ENCODE measurements at regions not wholly inside any gene's neighbourhood (a gene's known extent, or its start where the extent isn't known, plus 50 kb on each side); places are given as distances from the start of the nearest gene placed in this dataset.

DNA sequence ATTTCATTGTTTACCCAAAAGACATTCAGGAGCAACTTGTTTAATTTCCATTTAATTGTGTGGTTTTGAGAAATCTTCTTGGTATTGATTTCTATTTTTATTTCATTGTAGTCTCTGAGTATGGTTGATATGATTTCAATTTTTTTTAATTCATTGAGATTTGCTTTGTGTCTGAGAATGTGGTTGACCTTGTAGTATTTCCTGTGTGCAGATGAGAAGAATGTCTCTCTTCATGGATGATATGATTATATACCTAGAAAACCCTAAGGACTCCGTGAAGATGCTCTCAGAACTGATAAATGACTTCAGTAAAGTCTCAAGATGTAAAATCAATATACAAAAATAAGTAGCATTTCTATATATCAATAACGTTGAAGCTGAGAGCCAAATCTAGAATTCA is 202.4 kb upstream of the CDH9 start:
- Histone ChIP-seq H2BK120ac (replicated peaks; ENCODE audit: low read depth, low read length) (no peak overlapping the region), H4K20me1 (replicated peaks in 1 of 2; ENCODE audit: control insufficient read depth in 1 of 2, insufficient read depth in 2 of 2, low read length in 2 of 2) (no peaks in the 10 kb centered on the region), H3K4me2 (ENCODE audit: insufficient read depth in 1 of 2, low read depth in 2 of 2, low read length in 2 of 2) (no peak overlapping the region), H3K79me2 (ENCODE audit: control insufficient read depth in 1 of 2, insufficient read depth in 2 of 2, low read length in 2 of 2) (no peaks in the 10 kb centered on the region), H3K9ac (replicated peaks in 1 of 4; ENCODE audit: extremely low read depth in 1 of 4, low read depth in 3 of 4, low read length in 3 of 4) (no peak overlapping the region), H3K36me3 (ENCODE audit: control insufficient read depth in 2 of 4, insufficient read depth in 4 of 4, low read length in 3 of 4) (no peaks in the 10 kb centered on the region), H3K4ac (replicated peaks; ENCODE audit: insufficient read length, low read depth, low read length) (no peak overlapping the region), H3K79me1 (ENCODE audit: low read depth, low read length) (no peaks in the 10 kb centered on the region), H2AK5ac (ENCODE audit: low read depth, low read length) (no peak overlapping the region), H3K14ac (ENCODE audit: insufficient read length) (no peak overlapping the region), H3K27ac (ENCODE audit: low read depth, low read length) (no peak overlapping the region), H3K23me2 (ENCODE audit: low read depth, low read length) (no peaks in the 10 kb centered on the region), H3K4me3 (ENCODE audit: extremely low read depth in 1 of 4, insufficient read depth in 2 of 4, low read depth in 3 of 4, low read length in 4 of 4) (no peak overlapping the region), H4K8ac (ENCODE audit: extremely low read depth, insufficient read depth, low read length) (no peak overlapping the region), H2BK5ac (ENCODE audit: low read depth, low read length) (no peak overlapping the region), H3K4me1 (replicated peaks in 1 of 4; ENCODE audit: control insufficient read depth in 3 of 4, insufficient read depth in 4 of 4, low read length in 3 of 4) (no peaks in the 10 kb centered on the region), H3K9me3 (ENCODE audit: insufficient read depth in 2 of 2, low read depth in 1 of 2, low read length in 1 of 2) (no peaks in the 10 kb centered on the region), H2BK20ac (ENCODE audit: low read length) (no peak overlapping the region), H3K18ac (ENCODE audit: extremely low read depth, low read length) (no peak overlapping the region), H3K23ac (ENCODE audit: insufficient read length) (no peak overlapping the region), H4K5ac (ENCODE audit: insufficient read length, low read depth, low read length) (no peak overlapping the region), H2BK15ac (ENCODE audit: low read length) (no peak overlapping the region), H4K91ac (replicated peaks; ENCODE audit: insufficient read length, low read length) (no peak overlapping the region), H3K56ac (replicated peaks; ENCODE audit: insufficient read length, low read depth, low read length) (no peak overlapping the region), H3K27me3 (replicated peaks in 1 of 4; ENCODE audit: control insufficient read depth in 3 of 4, extremely low read depth in 1 of 4, insufficient read depth in 3 of 4, low read length in 3 of 4) (no peaks in the 10 kb centered on the region), H2BK12ac (ENCODE audit: low read depth, low read length) (no peak overlapping the region), H2AFZ (ENCODE audit: low read length) (no peak overlapping the region)
- DNase-seq (ENCODE audit: low read depth in 1 of 2, low spot score in 2 of 2) (no peak), FAIRE-seq (no peak)
- POLR2A ChIA-PET (ENCODE audit: partially characterized antibody) = no interaction called here
- 93% methylated on average over 2 of the region's 2 CpGs; no CpG with 5 or more reads in 1 of the 2 experiments for WGBS, 2 experiments (ENCODE audit: extremely low coverage in 1 of 2, insufficient coverage in 1 of 2, insufficient read length in 1 of 2, insufficient replicate concordance in 2 of 2, low coverage in 1 of 2, low lambda C conversion rate in 2 of 2, missing lambda C conversion rate in 1 of 2)
- CTCF ChIA-PET (ENCODE audit: partially characterized antibody) = no interaction called here
- TF ChIP-seq POLR2A (IDR thresholded peaks at IDR 0.05; ENCODE audit: control extremely low read depth in 1 of 2, low read depth in 2 of 2, low read length in 2 of 2) (no peak), EP300 (IDR thresholded peaks at IDR 0.05; ENCODE audit: borderline replicate concordance in 1 of 2, low read depth in 2 of 2, low read length in 2 of 2) (no peak), TAF1 (IDR thresholded peaks at IDR 0.05; ENCODE audit: low read depth, low read length) (no peak), RNF2 (IDR thresholded peaks at IDR 0.05; ENCODE audit: borderline replicate concordance, low read depth, low read length, missing control alignments, poor library complexity, severe bottlenecking) (no peak), NRF1 (IDR thresholded peaks at IDR 0.05; ENCODE audit: low read depth, low read length) (no peak), NANOG (IDR thresholded peaks at IDR 0.05; ENCODE audit: insufficient read depth, low read depth, low read length, poor library complexity, severe bottlenecking) (no peak)
- TF ChIP-seq, protein P1, sequence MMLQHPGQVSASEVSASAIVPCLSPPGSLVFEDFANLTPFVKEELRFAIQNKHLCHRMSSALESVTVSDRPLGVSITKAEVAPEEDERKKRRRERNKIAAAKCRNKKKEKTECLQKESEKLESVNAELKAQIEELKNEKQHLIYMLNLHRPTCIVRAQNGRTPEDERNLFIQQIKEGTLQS (IDR thresholded peaks at IDR 0.05; ENCODE audit: insufficient read depth, low read depth, low read length) = no peak
- TF ChIP-seq, protein P2, sequence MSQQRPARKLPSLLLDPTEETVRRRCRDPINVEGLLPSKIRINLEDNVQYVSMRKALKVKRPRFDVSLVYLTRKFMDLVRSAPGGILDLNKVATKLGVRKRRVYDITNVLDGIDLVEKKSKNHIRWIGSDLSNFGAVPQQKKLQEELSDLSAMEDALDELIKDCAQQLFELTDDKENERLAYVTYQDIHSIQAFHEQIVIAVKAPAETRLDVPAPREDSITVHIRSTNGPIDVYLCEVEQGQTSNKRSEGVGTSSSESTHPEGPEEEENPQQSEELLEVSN (IDR thresholded peaks at IDR 0.05) = no peak

All from H1 (cell line).